ENCODE measurements at regions not wholly inside any gene's neighbourhood (a gene's known extent, or its start where the extent isn't known, plus 50 kb on each side); places are given as distances from the start of the nearest gene placed in this dataset.

- H3K27ac ChIP-seq: no peak overlapping the region
- H3K79me2 ChIP-seq (ENCODE audit: insufficient read depth, low read depth): no peaks in the 10 kb centered on the region
- no peak overlapping the region for H2AFZ ChIP-seq (ENCODE audit: low read depth)
- H4K20me1 ChIP-seq (ENCODE audit: insufficient read depth): no peaks in the 10 kb centered on the region
- H3K4me3 ChIP-seq (IDR thresholded peaks at IDR 0.05; ENCODE audit: insufficient read depth, low read depth, low read length): no peak overlapping the region
- H3K27me3 ChIP-seq (ENCODE audit: insufficient read depth, low read depth): no peaks in the 10 kb centered on the region
- H3K4me1 ChIP-seq (ENCODE audit: low read depth, poor library complexity, severe bottlenecking): peaks cover 6% of the 10 kb centered on the region
- H3K9ac ChIP-seq: no peak overlapping the region
- no peaks in the 10 kb centered on the region for H3K36me3 ChIP-seq (ENCODE audit: insufficient read depth)
- no peak for TF ChIP-seq CTCF (conservative IDR thresholded peaks at IDR 0.05; ENCODE audit: low read depth, low read length)
- H3K4me2 ChIP-seq: no peak overlapping the region
These were observed 69.8 kb downstream of the FOXD1 start for GRCh38 chr5:73378765-73379164.

- Histone ChIP-seq H3K4me2 (no peak overlapping the region), H4K20me1 (ENCODE audit: insufficient read depth) (no peaks in the 10 kb centered on the region), H3K9ac (no peak overlapping the region), H2AFZ (ENCODE audit: low read depth) (no peak overlapping the region), H3K27me3 (ENCODE audit: insufficient read depth, low read depth) (no peaks in the 10 kb centered on the region), H3K36me3 (ENCODE audit: insufficient read depth) (no peaks in the 10 kb centered on the region), H3K79me2 (ENCODE audit: insufficient read depth, low read depth) (no peaks in the 10 kb centered on the region), H3K4me3 (IDR thresholded peaks at IDR 0.05; ENCODE audit: insufficient read depth, low read depth, low read length) (no peak overlapping the region), H3K27ac (no peak overlapping the region), H3K4me1 (ENCODE audit: low read depth, poor library complexity, severe bottlenecking) (peaks cover 6% of the 10 kb centered on the region)
- no peak for TF ChIP-seq CTCF (conservative IDR thresholded peaks at IDR 0.05; ENCODE audit: low read depth, low read length)
These were observed 70.5 kb downstream of the FOXD1 start for GRCh38 chr5:73378070-73378469.

- H3K4me2 ChIP-seq: no peak overlapping the region
- H3K27me3 ChIP-seq (ENCODE audit: insufficient read depth, low read depth): no peaks in the 10 kb centered on the region
- no peaks in the 10 kb centered on the region for H3K36me3 ChIP-seq (ENCODE audit: insufficient read depth)
- H4K20me1 ChIP-seq (ENCODE audit: insufficient read depth): no peaks in the 10 kb centered on the region
- H3K79me2 ChIP-seq (ENCODE audit: insufficient read depth, low read depth): no peaks in the 10 kb centered on the region
- H3K4me3 ChIP-seq (IDR thresholded peaks at IDR 0.05; ENCODE audit: insufficient read depth, low read depth, low read length): no peak overlapping the region
- no peak overlapping the region for H3K9ac ChIP-seq
- peaks cover 6% of the 10 kb centered on the region for H3K4me1 ChIP-seq (ENCODE audit: low read depth, poor library complexity, severe bottlenecking)
- no peak overlapping the region for H3K27ac ChIP-seq
- no peak overlapping the region for H2AFZ ChIP-seq (ENCODE audit: low read depth)
- no peak for TF ChIP-seq CTCF (conservative IDR thresholded peaks at IDR 0.05; ENCODE audit: low read depth, low read length)
These were observed 71.9 kb downstream of the FOXD1 start for GRCh38 chr5:73376618-73377170.

GRCh38 chr5:73375949-73376348, 72.6 kb downstream of the FOXD1 start:
- TF ChIP-seq CTCF (conservative IDR thresholded peaks at IDR 0.05; ENCODE audit: low read depth, low read length): no peak
- no peak overlapping the region for H3K27ac ChIP-seq
- no peaks in the 10 kb centered on the region for H4K20me1 ChIP-seq (ENCODE audit: insufficient read depth)
- no peaks in the 10 kb centered on the region for H3K79me2 ChIP-seq (ENCODE audit: insufficient read depth, low read depth)
- no peaks in the 10 kb centered on the region for H3K27me3 ChIP-seq (ENCODE audit: insufficient read depth, low read depth)
- H3K4me1 ChIP-seq (ENCODE audit: low read depth, poor library complexity, severe bottlenecking): peaks cover 6% of the 10 kb centered on the region
- no peak overlapping the region for H3K9ac ChIP-seq
- no peak overlapping the region for H2AFZ ChIP-seq (ENCODE audit: low read depth)
- H3K4me2 ChIP-seq: no peak overlapping the region
- no peaks in the 10 kb centered on the region for H3K36me3 ChIP-seq (ENCODE audit: insufficient read depth)
- no peak overlapping the region for H3K4me3 ChIP-seq (IDR thresholded peaks at IDR 0.05; ENCODE audit: insufficient read depth, low read depth, low read length)
